Astrocyte of the spinal cord (primary cell): ENCODE measurements at regions not wholly inside any gene's neighbourhood (a gene's known extent, or its start where the extent isn't known, plus 50 kb on each side); places are given as distances from the start of the nearest gene placed in this dataset.

Experiments
- DNase-seq: peaks from one replicate; pipeline ENCODE4 v3.0.0; 2011; ENCODE audit warnings: low read depth, low spot score
- H3K4me3 ChIP-seq: 2 replicates; pipeline ENCODE4 v1.5.1; 2011; ENCODE audit warnings: low read depth, mild to moderate bottlenecking, low read length, moderate library complexity
- CTCF ChIP-seq: IDR thresholded peaks from 2 replicates; pipeline ENCODE4 v1.5.1; 2012; ENCODE audit warnings: low read depth, mild to moderate bottlenecking, low read length, inconsistent platforms
- in situ Hi-C: cut with HindIII; loops from 2 replicates; pipeline ENCODE4 v1.10.0; 2017; ENCODE audit warnings: low sequenced_read_pairs

- DNase-seq = peak; percentile 1
Observed at GRCh38 chr2:48883661-48884060, 128.1 kb upstream of the LHCGR start.

GRCh38 chr2:48874282-48874681 lies 118.8 kb upstream of the LHCGR start:
- in situ Hi-C loops = no loop called here
- H3K4me3 ChIP-seq = no peak overlapping the region
- no peak for DNase-seq
- no peak for TF ChIP-seq CTCF

More at GRCh38 chr2:48883661-48884060, 128.1 kb upstream of the LHCGR start:
- no peak for TF ChIP-seq CTCF
- in situ Hi-C loops = no loop called here
- no peak overlapping the region for H3K4me3 ChIP-seq

- DNase-seq = no peak
- in situ Hi-C loops = no loop called here
- no peak for TF ChIP-seq CTCF
- H3K4me3 ChIP-seq = no peak overlapping the region
Observed at GRCh38 chr2:48873666-48874065, 118.1 kb upstream of the LHCGR start.

- in situ Hi-C loops = no loop called here
- DNase-seq = no peak
- H3K4me3 ChIP-seq = no peak overlapping the region
- TF ChIP-seq CTCF = no peak
Observed at GRCh38 chr2:48870942-48871341, 115.4 kb upstream of the LHCGR start.

GRCh38 chr2:48870503-48870902 lies 115.0 kb upstream of the LHCGR start:
- DNase-seq = no peak
- in situ Hi-C loops = no loop called here
- H3K4me3 ChIP-seq = no peak overlapping the region
- TF ChIP-seq CTCF = no peak

GRCh38 chr2:48865704-48866103 lies 110.2 kb upstream of the LHCGR start:
- no peak for DNase-seq
- in situ Hi-C loops = no loop called here
- H3K4me3 ChIP-seq = no peak overlapping the region
- no peak for TF ChIP-seq CTCF

- no peak for TF ChIP-seq CTCF
- no peak for DNase-seq
- no peak overlapping the region for H3K4me3 ChIP-seq
- in situ Hi-C loops = no loop called here
Observed at GRCh38 chr2:48860380-48860779, 104.9 kb upstream of the LHCGR start.
